Stimulated activated naive B cell treated with anti-CD40 and anti-IgM and Interleukin-4, amounts not matched to agents 10 μg/mL and 1 μg/mL and 100 μg/mL, for 72 hours (primary cell): ENCODE measurements at regions not wholly inside any gene's neighbourhood (a gene's known extent, or its start where the extent isn't known, plus 50 kb on each side); places are given as distances from the start of the nearest gene placed in this dataset.
A peak's percentile ranks its signal among the peaks of the same experiment; 100 is the strongest.
"Not testable (repeated sequence)": the region's sequence is repeated elsewhere in the genome, so short reads cannot be mapped to it uniquely, and the experiment has no call there.

Experiments
- ATAC-seq, 2 donors: fragments of 150-1000 bp; cut with Tn5 transposase; replicated peaks; 2 replicates each; pipeline ENCODE4 v1.10.0; 2021; ENCODE audit warnings: moderate library complexity in 1 of 2
- DNase-seq: peaks from one replicate; pipeline ENCODE4 v3.0.0; 2021
- H3K27ac Mint-ChIP-seq: one replicate; pipeline ENCODE4 v1.8.0; 2022; ENCODE audit warnings: mild to moderate bottlenecking, mixed read lengths
- H3K27me3 Mint-ChIP-seq, 2 donors: one replicate each; pipeline ENCODE4 v1.8.0; 2022; ENCODE audit warnings: mixed read lengths in 2 of 2
- H3K36me3 Mint-ChIP-seq, 2 donors: one replicate each; pipeline ENCODE4 v1.8.0; 2022; ENCODE audit warnings: mixed read lengths in 2 of 2, mild to moderate bottlenecking in 1 of 2
- H3K4me1 Mint-ChIP-seq, 2 donors: one replicate each; pipeline ENCODE4 v1.8.0; 2022; ENCODE audit warnings: mixed read lengths in 2 of 2, mild to moderate bottlenecking in 1 of 2
- H3K4me3 Mint-ChIP-seq, 2 donors: one replicate each; pipeline ENCODE4 v1.8.0; 2022; ENCODE audit warnings: mild to moderate bottlenecking in 2 of 2, mixed read lengths in 2 of 2, moderate library complexity in 1 of 2
- H3K9me3 Mint-ChIP-seq, 2 donors: one replicate each; pipeline ENCODE4 v1.8.0; 2022; ENCODE audit warnings: mixed read lengths in 2 of 2, mild to moderate bottlenecking in 1 of 2

DNA sequence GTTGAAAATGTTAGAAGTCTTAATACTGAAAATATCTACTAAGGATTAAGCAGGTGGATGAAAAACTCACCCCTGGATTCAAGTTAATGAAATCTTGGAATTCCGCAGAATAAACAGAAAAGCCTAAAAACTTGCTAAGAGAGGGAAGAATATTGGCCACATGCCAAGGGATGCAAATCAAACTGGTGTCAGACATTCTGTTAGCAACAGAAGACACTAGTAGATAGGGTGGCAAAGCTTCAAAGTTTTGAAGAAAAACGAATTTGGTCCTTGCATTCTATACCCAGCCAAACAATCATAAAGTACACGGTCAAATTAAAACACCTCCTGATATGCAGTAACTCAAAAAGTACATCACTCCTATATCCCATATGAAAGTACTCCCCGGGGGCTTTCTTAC is 77.1 kb upstream of the ADTRP start:
- no peak for ATAC-seq
- H3K4me1 Mint-ChIP-seq, result peaks cover 16 to 31% of the 10 kb centered on the region in 2 donors
- peaks cover 2 to 3% of the 10 kb centered on the region in 2 donors for H3K9me3 Mint-ChIP-seq
- no peak for DNase-seq
- H3K36me3 Mint-ChIP-seq, result no peaks in the 10 kb centered on the region
- peak overlapping the region; percentile 20 for H3K27ac Mint-ChIP-seq
- H3K4me3 Mint-ChIP-seq, result no peak overlapping the region
- H3K27me3 Mint-ChIP-seq, result no peaks in the 10 kb centered on the region

DNA sequence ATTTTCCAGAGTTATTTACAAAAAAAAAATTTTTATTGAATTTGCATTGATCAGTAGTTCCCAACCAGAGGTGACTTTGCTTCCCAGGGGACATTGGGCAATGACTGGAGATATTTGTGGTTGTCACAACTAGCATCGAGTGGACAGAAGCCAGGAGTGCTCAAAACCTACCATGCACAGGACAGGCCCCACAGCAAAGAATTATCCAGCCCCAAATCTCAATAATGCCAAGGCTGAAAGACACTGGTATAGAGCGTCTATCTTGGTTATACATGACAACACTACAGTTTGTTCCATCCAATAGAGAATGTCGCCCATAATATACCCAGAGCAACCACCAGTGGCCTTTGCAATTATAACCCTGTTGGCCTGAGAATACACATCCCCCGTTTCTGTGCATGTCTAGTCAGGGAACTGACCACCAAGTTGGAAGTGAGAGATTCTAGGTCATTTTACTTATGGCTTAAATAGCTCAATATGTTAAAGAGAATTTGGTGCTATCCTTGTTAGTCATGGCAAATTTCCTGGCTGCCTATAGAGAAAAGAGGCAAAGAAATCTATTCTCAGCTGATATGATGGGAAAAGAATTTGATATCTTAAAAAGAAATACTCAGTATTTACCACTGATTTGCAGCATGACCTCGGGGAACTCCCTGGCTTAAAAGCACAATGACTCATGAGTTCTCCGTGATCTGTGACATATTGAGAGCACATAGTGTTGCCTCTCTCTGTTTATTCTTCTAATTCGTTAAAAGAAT is 76.0 kb upstream of the ADTRP start:
- no peak for DNase-seq
- Mint-ChIP-seq H3K27ac (peak overlapping the region; percentile 14), H3K36me3 (no peaks in the 10 kb centered on the region), H3K9me3 (peaks cover 2 to 3% of the 10 kb centered on the region in 2 donors), H3K4me3 (no peak overlapping the region), H3K4me1 (peaks cover 14 to 26% of the 10 kb centered on the region in 2 donors), H3K27me3 (no peaks in the 10 kb centered on the region)
- ATAC-seq, result peak; percentile 86 to 88

DNA sequence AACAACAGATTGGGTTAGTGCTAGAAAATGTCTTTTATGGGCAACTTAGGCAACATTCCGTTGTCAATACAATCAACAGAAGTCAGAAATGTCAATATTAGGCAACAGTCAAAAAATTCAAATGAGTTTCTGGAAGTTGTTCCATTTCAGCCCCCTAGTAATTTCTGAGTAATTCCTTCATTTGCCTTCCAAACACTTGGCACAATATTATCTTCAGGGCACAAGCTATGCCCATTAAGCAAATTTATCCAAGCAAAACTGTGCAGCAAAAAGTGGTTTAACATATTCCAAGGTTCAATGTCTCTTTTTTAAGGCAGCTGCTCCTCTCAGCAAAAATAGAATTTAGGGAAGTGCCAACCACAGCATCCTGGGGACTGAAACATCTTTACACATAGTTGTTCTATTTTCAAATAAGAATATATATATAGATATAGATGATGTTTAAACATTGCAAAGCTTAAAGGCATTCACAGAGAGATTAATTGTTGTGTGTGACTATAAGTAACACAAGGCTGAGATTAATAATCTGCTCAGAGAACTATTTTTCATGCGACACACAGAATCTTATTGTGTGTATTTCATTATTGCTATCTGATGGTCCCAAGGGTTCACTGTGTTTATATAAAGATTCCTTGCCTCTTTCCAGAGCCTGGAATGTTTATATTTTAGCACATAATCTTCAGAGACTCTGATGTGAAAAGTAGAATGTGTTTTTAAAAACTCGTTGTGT is 75.2 kb upstream of the ADTRP start:
- H3K27ac Mint-ChIP-seq, result no peak overlapping the region
- no peak overlapping the region for H3K4me3 Mint-ChIP-seq
- ATAC-seq (no peak), DNase-seq (no peak)
- H3K4me1 Mint-ChIP-seq, result peaks cover 14 to 26% of the 10 kb centered on the region in 2 donors
- H3K9me3 Mint-ChIP-seq, result peaks cover 2 to 3% of the 10 kb centered on the region in 2 donors
- no peaks in the 10 kb centered on the region for H3K27me3 Mint-ChIP-seq
- no peaks in the 10 kb centered on the region for H3K36me3 Mint-ChIP-seq

- peaks cover 14 to 26% of the 10 kb centered on the region in 2 donors for H3K4me1 Mint-ChIP-seq
- H3K27me3 Mint-ChIP-seq, result no peaks in the 10 kb centered on the region
- peak overlapping the region in 1 of 2 donors; percentile 33 for H3K4me3 Mint-ChIP-seq
- H3K9me3 Mint-ChIP-seq, result peaks cover 0 to 3% of the 10 kb centered on the region in 2 donors
- no peak overlapping the region for H3K27ac Mint-ChIP-seq
- ATAC-seq (peak in 1 of 2 donors; percentile 22), DNase-seq (no peak)
- no peaks in the 10 kb centered on the region for H3K36me3 Mint-ChIP-seq
These were observed 73.6 kb upstream of the ADTRP start for GRCh38 chr6:11852061-11852651.

- H3K4me1 Mint-ChIP-seq, result peaks cover 13 to 26% of the 10 kb centered on the region in 2 donors
- DNase-seq (no peak), ATAC-seq (peak in 1 of 2 donors; percentile 38)
- H3K27me3 Mint-ChIP-seq, result no peaks in the 10 kb centered on the region
- no peaks in the 10 kb centered on the region for H3K36me3 Mint-ChIP-seq
- no peak overlapping the region for H3K27ac Mint-ChIP-seq
- H3K9me3 Mint-ChIP-seq, result peaks cover 0 to 4% of the 10 kb centered on the region in 2 donors
- H3K4me3 Mint-ChIP-seq, result no peak overlapping the region
These were observed 72.8 kb upstream of the ADTRP start for GRCh38 chr6:11851387-11851786.

DNA sequence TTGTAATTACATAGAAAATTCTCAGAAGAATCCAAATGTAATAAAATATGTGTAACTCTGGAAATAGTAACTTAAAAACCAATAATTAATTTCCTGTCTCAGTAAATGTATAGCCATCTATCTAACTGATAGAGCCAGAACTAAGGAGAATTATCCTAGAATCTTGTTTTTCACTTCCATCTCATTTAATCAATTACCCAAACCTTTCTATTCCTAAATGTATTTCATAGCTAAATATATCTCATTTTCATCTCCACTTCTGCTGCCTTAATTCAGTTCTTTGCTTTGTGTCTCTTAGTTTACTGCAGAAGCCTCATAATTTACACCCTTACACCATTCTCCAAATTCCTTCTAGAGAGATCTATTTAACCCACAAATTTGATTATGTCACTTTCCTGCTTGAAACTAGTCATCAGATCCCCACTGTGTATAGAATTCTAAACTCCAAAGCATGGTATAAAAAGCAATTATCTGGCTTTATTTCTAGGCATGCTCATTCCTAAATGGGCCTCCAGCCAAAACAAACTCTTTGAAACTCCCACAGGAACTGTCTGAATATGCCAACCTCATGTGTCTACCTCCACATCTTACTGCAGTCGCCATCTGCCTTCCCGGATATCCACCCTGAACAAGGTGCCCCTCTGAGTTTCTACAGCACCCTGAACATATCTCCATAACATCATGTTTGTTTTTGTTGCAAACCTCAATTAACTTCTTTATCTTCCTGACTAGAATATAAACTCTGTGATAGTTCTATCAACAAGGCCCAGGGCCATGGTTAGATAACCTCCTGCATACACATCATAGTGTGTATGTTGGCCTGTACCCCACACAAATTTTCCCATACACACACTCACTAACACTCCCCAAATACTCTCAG is 70.5 kb upstream of the ADTRP start:
- peaks cover 0 to 2% of the 10 kb centered on the region in 2 donors for H3K9me3 Mint-ChIP-seq
- H3K27ac Mint-ChIP-seq, result no peak overlapping the region
- H3K36me3 Mint-ChIP-seq, result no peaks in the 10 kb centered on the region
- H3K4me3 Mint-ChIP-seq, result no peak overlapping the region
- ATAC-seq, result no peak
- peaks cover 6 to 17% of the 10 kb centered on the region in 2 donors for H3K4me1 Mint-ChIP-seq
- peaks cover 0 to 4% of the 10 kb centered on the region in 2 donors for H3K27me3 Mint-ChIP-seq
- DNase-seq, result no peak

- peaks cover 0 to 4% of the 10 kb centered on the region in 2 donors for H3K27me3 Mint-ChIP-seq
- no peak overlapping the region for H3K4me3 Mint-ChIP-seq
- no peak for DNase-seq
- peaks cover 0 to 2% of the 10 kb centered on the region in 2 donors for H3K9me3 Mint-ChIP-seq
- H3K27ac Mint-ChIP-seq, result no peak overlapping the region
- H3K36me3 Mint-ChIP-seq, result no peaks in the 10 kb centered on the region
- H3K4me1 Mint-ChIP-seq, result peaks cover 6 to 12% of the 10 kb centered on the region in 2 donors
- ATAC-seq, result no peak
These were observed 69.7 kb upstream of the ADTRP start for GRCh38 chr6:11848346-11848651.

- Mint-ChIP-seq H3K4me3 (no peak overlapping the region), H3K4me1 (peaks cover 6 to 12% of the 10 kb centered on the region in 2 donors)
These were observed 69.1 kb upstream of the ADTRP start for GRCh38 chr6:11847515-11848345.

DNA sequence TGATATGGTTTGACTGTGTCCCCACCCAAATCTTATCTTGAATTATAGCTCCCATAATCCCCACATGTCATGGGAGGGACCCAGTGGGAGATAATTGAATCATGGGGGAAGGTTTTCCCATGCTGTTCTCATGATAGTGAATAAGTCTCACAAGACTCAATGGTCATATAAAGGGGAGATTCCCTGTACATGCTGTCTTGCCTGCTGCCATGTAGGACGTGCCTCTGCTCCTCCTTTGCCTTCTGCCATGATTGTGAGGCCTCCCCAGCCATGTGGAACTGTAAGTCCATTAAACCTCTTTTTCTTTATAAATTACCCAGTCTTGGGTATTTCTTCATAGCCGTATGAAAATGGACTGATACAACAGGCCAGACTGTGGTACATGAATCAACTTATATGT is 68.5 kb upstream of the ADTRP start:
- DNase-seq, H3K36me3 Mint-ChIP-seq, H3K27ac Mint-ChIP-seq, H3K27me3 Mint-ChIP-seq, H3K4me3 Mint-ChIP-seq, H3K9me3 Mint-ChIP-seq, ATAC-seq, H3K4me1 Mint-ChIP-seq: not testable (repeated sequence)

More at GRCh38 chr6:11847515-11848345, 69.1 kb upstream of the ADTRP start:
- no peaks in the 10 kb centered on the region for H3K36me3 Mint-ChIP-seq
- peaks cover 0 to 4% of the 10 kb centered on the region in 2 donors for H3K27me3 Mint-ChIP-seq
- H3K27ac Mint-ChIP-seq, result no peak overlapping the region
- H3K9me3 Mint-ChIP-seq, result peaks cover 0 to 2% of the 10 kb centered on the region in 2 donors
- ATAC-seq, result peak in 1 of 2 donors; percentile 42
- DNase-seq, result no peak

DNA sequence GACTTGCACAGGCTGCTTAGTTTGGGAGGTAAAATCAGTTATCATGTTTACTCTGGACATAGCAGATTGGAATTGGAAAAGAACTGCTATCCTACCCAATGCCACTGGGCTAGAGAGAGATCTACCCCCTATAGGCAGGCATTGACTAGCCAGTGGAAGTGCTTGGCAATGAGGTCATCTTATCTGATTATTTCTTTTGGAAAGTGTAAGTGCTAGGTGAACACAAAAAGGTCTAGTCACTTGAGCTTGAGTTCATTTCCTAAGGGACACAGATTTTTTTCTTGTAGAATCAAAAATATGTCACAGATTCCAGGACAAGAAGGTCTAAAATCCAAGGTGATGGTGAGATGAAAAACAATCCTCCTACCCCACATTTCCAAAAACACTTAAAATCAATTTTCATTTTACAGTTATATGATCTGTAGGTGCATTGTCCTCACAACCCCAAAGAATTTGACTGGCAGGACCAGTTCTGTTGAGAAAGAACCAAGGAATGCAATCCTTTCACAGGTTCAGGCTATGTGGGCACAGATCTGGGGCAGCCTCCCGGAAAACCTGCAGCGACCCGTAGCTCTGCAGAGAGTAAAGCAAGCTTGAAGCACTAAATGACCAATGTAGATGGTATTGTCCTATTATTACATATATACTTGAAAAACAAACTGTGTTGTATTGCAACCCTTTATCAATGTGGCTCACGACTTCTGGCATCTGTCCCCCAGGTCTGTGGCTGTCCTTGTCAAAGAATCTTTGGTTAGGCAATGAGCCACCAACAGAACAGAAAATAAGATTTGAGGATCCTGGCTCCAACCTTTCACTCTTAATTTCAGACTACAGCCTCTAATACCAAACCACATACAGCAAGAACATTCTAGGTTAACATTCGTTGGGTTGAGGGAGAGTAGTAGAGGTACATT is 67.3 kb upstream of the ADTRP start:
- DNase-seq (no peak), ATAC-seq (no peak)
- no peak overlapping the region for H3K4me3 Mint-ChIP-seq
- no peak overlapping the region for H3K27ac Mint-ChIP-seq
- H3K9me3 Mint-ChIP-seq, result peaks cover 0 to 2% of the 10 kb centered on the region in 2 donors
- H3K36me3 Mint-ChIP-seq, result no peaks in the 10 kb centered on the region
- H3K4me1 Mint-ChIP-seq, result no peaks in the 10 kb centered on the region
- H3K27me3 Mint-ChIP-seq, result peaks cover 0 to 4% of the 10 kb centered on the region in 2 donors

DNA sequence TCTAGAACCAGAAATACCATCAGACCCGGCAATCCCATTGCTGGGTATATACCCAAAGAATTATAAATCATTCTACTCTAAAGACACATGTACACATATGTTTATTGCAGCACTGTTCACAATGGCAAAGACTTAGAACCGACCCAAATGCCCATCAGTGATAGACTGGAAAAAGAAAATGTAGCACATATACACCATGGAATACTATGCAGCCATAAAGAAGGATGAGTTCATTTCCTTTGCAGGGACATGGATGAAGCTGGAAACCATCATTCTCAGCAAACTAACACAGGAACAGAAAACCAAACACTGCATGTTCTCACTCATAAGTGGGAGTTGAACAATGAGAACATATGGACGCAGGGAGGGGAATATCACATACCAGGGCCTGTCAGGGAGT is 64.2 kb upstream of the ADTRP start:
- not testable (repeated sequence) for H3K27ac Mint-ChIP-seq, ATAC-seq, H3K4me1 Mint-ChIP-seq, DNase-seq, H3K4me3 Mint-ChIP-seq
- peaks cover 5 to 19% of the 10 kb centered on the region in 2 donors for H3K36me3 Mint-ChIP-seq
- H3K27me3 Mint-ChIP-seq, result peaks cover 0 to 15% of the 10 kb centered on the region in 2 donors
- H3K9me3 Mint-ChIP-seq, result peaks cover 13 to 22% of the 10 kb centered on the region in 2 donors

DNA sequence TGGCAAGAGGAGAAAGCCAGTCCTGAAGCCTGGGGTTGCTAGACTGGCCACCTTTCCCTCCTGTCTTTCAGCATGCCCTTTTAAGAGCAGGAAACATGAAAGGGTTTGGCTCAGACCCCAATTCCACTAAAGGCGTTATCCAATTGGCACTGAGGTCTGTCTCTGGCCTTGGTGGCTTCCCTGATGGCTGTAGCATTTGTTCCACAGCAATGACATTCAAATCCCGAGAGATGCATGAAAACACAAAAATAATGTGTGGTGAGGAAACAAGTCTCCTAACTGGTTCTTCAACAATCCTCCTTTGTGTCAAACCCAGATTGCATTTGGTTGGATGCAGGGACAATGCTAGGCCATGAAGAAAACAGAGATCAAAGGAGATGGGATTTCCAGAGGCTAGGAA is 56.5 kb upstream of the ADTRP start:
- Mint-ChIP-seq H3K36me3 (peaks cover 10 to 19% of the 10 kb centered on the region in 2 donors), H3K27me3 (peaks cover 0 to 13% of the 10 kb centered on the region in 2 donors), H3K4me1 (peaks cover 27 to 41% of the 10 kb centered on the region in 2 donors), H3K9me3 (peaks cover 10 to 17% of the 10 kb centered on the region in 2 donors), H3K4me3 (no peak overlapping the region), H3K27ac (peak overlapping the region; percentile 71)
- ATAC-seq (no peak), DNase-seq (no peak)
